ENCODE measurements at regions not wholly inside any gene's neighbourhood (a gene's known extent, or its start where the extent isn't known, plus 50 kb on each side); places are given as distances from the start of the nearest gene placed in this dataset.

GRCh38 chrX:135644624-135645023 is 68.8 kb upstream of the CT45A1 start:
- Histone ChIP-seq H3K4me3 (replicated peaks in 1 of 3; ENCODE audit: insufficient read depth in 1 of 3, low read depth in 2 of 3, low read length in 3 of 3) (no peak overlapping the region), H3K27me3 (ENCODE audit: control insufficient read depth in 1 of 2, insufficient read depth in 2 of 2, low read length in 2 of 2) (no peaks in the 10 kb centered on the region), H3K4me2 (ENCODE audit: low read depth, low read length) (no peak overlapping the region), H3K79me2 (ENCODE audit: insufficient read depth, low read length) (no peaks in the 10 kb centered on the region), H3K36me3 (replicated peaks in 1 of 2; ENCODE audit: control insufficient read depth in 1 of 2, insufficient read depth in 2 of 2, low read length in 2 of 2) (no peaks in the 10 kb centered on the region), H3K9ac (ENCODE audit: insufficient read depth, low read depth, low read length) (no peak overlapping the region), H3K27ac (ENCODE audit: extremely low read length, insufficient read depth, low read length) (no peak overlapping the region), H3K9me3 (ENCODE audit: low read length) (no peaks in the 10 kb centered on the region), H3K4me1 (ENCODE audit: insufficient read depth, low read length) (no peaks in the 10 kb centered on the region), H2AFZ (ENCODE audit: low read length) (no peak overlapping the region), H4K20me1 (ENCODE audit: insufficient read depth, low read length) (no peaks in the 10 kb centered on the region)
- WGBS (ENCODE audit: low lambda C conversion rate) = 0% methylated on average over 1 of the region's 2 CpGs
- no peak for DNase-seq (ENCODE audit: low spot score)
- no peak for FAIRE-seq
- in situ Hi-C loops (cut with HindIII; ENCODE audit: extremely low pct_ligation_motif_present, low pct_unique_long_range_greater_than_20kb) (no loop called here), intact Hi-C loops (cut with micrococcal nuclease; ENCODE audit: unreplicated experiment) (no loop called here)
- no peak for ATAC-seq
- ChIA-PET CTCF (ENCODE audit: low intra/inter-chr PET ratio, low total read pairs) (no interaction called here), POLR2A (no interaction called here)
- 0 out of 2 replicates have a peak, but pooled peaks have one; percentile 16 for TF ChIP-seq ATF7 (IDR thresholded peaks at IDR 0.05)
- no peak for TF ChIP-seq ATF7 (CRISPR knock-in tag; IDR thresholded peaks at IDR 0.05)
- no peak for TF ChIP-seq RNF219 (CRISPR knock-in tag; IDR thresholded peaks at IDR 0.05)
- TF ChIP-seq CEBPB (IDR thresholded peaks at IDR 0.05; ENCODE audit: borderline replicate concordance, low read depth, low read length) = peak; percentile 31; the same call in 1 of the 2 replicates
- no peak for TF ChIP-seq PRDM15 (CRISPR knock-in tag; IDR thresholded peaks at IDR 0.05)
- TF ChIP-seq ZNF546 (CRISPR knock-in tag; conservative IDR thresholded peaks at IDR 0.05) = no peak
- no TSS peak for BruUV-seq (replicated peaks)
